ENCODE measurements at regions not wholly inside any gene's neighbourhood (a gene's known extent, or its start where the extent isn't known, plus 50 kb on each side); places are given as distances from the start of the nearest gene placed in this dataset.

GRCh38 chr12:25794571-25794970 lies 163.9 kb upstream of the RASSF8 start:
- no peak for TF ChIP-seq CTCF (IDR thresholded peaks at IDR 0.05; ENCODE audit: unreplicated experiment in 3 of 3)
- no peak overlapping the region for H3K4me3 Mint-ChIP-seq
- no peaks in the 10 kb centered on the region for H3K9me3 Mint-ChIP-seq
- no peak overlapping the region for H3K27ac Mint-ChIP-seq
- no peaks in the 10 kb centered on the region for H3K36me3 Mint-ChIP-seq (ENCODE audit: low read depth)
- H3K4me1 Mint-ChIP-seq = peaks cover 13% of the 10 kb centered on the region
- H3K27me3 Mint-ChIP-seq (ENCODE audit: low read depth) = no peaks in the 10 kb centered on the region

- Mint-ChIP-seq H3K27me3 (ENCODE audit: low read depth) (no peaks in the 10 kb centered on the region), H3K4me1 (peaks cover 8% of the 10 kb centered on the region), H3K36me3 (ENCODE audit: low read depth) (no peaks in the 10 kb centered on the region), H3K27ac (peak overlapping the region; percentile 31 to 58 (median 38)), H3K4me3 (no peak overlapping the region), H3K9me3 (peaks cover 3% of the 10 kb centered on the region)
- TF ChIP-seq CTCF (IDR thresholded peaks at IDR 0.05; ENCODE audit: unreplicated experiment in 3 of 3) = no peak
Measured at GRCh38 chr12:25796523-25797000, 161.9 kb upstream of the RASSF8 start.

GRCh38 chr12:25797386-25797785 lies 161.1 kb upstream of the RASSF8 start:
- no peaks in the 10 kb centered on the region for H3K27me3 Mint-ChIP-seq (ENCODE audit: low read depth)
- H3K4me1 Mint-ChIP-seq = peaks cover 11% of the 10 kb centered on the region
- H3K9me3 Mint-ChIP-seq = peaks cover 3% of the 10 kb centered on the region
- TF ChIP-seq CTCF (IDR thresholded peaks at IDR 0.05; ENCODE audit: unreplicated experiment in 3 of 3) = no peak
- H3K4me3 Mint-ChIP-seq = no peak overlapping the region
- no peaks in the 10 kb centered on the region for H3K36me3 Mint-ChIP-seq (ENCODE audit: low read depth)
- no peak overlapping the region for H3K27ac Mint-ChIP-seq

GRCh38 chr12:25797949-25798348 lies 160.5 kb upstream of the RASSF8 start:
- H3K4me3 Mint-ChIP-seq = no peak overlapping the region
- no peaks in the 10 kb centered on the region for H3K27me3 Mint-ChIP-seq (ENCODE audit: low read depth)

GRCh38 chr12:25800101-25800500 lies 158.4 kb upstream of the RASSF8 start:
- no peak overlapping the region for H3K27ac Mint-ChIP-seq
- peaks cover 11% of the 10 kb centered on the region for H3K4me1 Mint-ChIP-seq
- no peak for TF ChIP-seq CTCF (IDR thresholded peaks at IDR 0.05; ENCODE audit: unreplicated experiment in 3 of 3)
- H3K36me3 Mint-ChIP-seq (ENCODE audit: low read depth) = no peaks in the 10 kb centered on the region
- no peak overlapping the region for H3K4me3 Mint-ChIP-seq
- no peaks in the 10 kb centered on the region for H3K27me3 Mint-ChIP-seq (ENCODE audit: low read depth)
- peaks cover 3% of the 10 kb centered on the region for H3K9me3 Mint-ChIP-seq

More at GRCh38 chr12:25797949-25798348, 160.5 kb upstream of the RASSF8 start:
- TF ChIP-seq CTCF (IDR thresholded peaks at IDR 0.05; ENCODE audit: unreplicated experiment in 3 of 3) = no peak
- H3K36me3 Mint-ChIP-seq (ENCODE audit: low read depth) = no peaks in the 10 kb centered on the region
- H3K9me3 Mint-ChIP-seq = peaks cover 3% of the 10 kb centered on the region
- peaks cover 11% of the 10 kb centered on the region for H3K4me1 Mint-ChIP-seq
- no peak overlapping the region for H3K27ac Mint-ChIP-seq

- no peak for TF ChIP-seq CTCF (IDR thresholded peaks at IDR 0.05; ENCODE audit: unreplicated experiment in 3 of 3)
- H3K4me3 Mint-ChIP-seq = no peak overlapping the region
- H3K4me1 Mint-ChIP-seq = peaks cover 9% of the 10 kb centered on the region
- H3K27ac Mint-ChIP-seq = no peak overlapping the region
- H3K9me3 Mint-ChIP-seq = peaks cover 3% of the 10 kb centered on the region
- no peaks in the 10 kb centered on the region for H3K27me3 Mint-ChIP-seq (ENCODE audit: low read depth)
- no peaks in the 10 kb centered on the region for H3K36me3 Mint-ChIP-seq (ENCODE audit: low read depth)
Measured at GRCh38 chr12:25801734-25802133, 156.7 kb upstream of the RASSF8 start.
